H1 (cell line): ENCODE measurements at regions not wholly inside any gene's neighbourhood (a gene's known extent, or its start where the extent isn't known, plus 50 kb on each side); places are given as distances from the start of the nearest gene placed in this dataset.

Experiments
- CEBPB ChIP-seq: IDR thresholded peaks from 2 replicates; pipeline ENCODE4 v1.6.1; 2012; ENCODE audit warnings: low read depth, low read length
- CTCF ChIP-seq, 3 experiments: IDR thresholded peaks; 1 replicate in 2 of 3; 2 replicates in 1 of 3; pipeline versions ENCODE4 v1.5.1 to v1.6.1; 2011; ENCODE audit warnings: low read length in 3 of 3, mild to moderate bottlenecking in 3 of 3, inconsistent platforms in 2 of 3, low read depth in 1 of 3, moderate library complexity in 1 of 3; ENCODE audit not compliant: insufficient read depth in 1 of 3; ENCODE audit errors: control extremely low read depth in 1 of 3
- EP300 ChIP-seq, 2 experiments: IDR thresholded peaks; 1 replicate in 1 of 2; 2 replicates in 1 of 2; pipeline ENCODE4 v1.6.1; 2011 to 2012; ENCODE audit warnings: low read depth in 2 of 2, low read length in 2 of 2, mild to moderate bottlenecking in 2 of 2, borderline replicate concordance in 1 of 2, inconsistent platforms in 1 of 2, moderate library complexity in 1 of 2

- TF ChIP-seq EP300 (IDR thresholded peaks at IDR 0.05; ENCODE audit: borderline replicate concordance in 1 of 2, low read depth in 2 of 2, low read length in 2 of 2) (no peak), CEBPB (no peak), CTCF (IDR thresholded peaks at IDR 0.05; ENCODE audit: control extremely low read depth in 1 of 3, insufficient read depth in 1 of 3, low read depth in 1 of 3, low read length in 3 of 3) (no peak)
These were observed 261.4 kb upstream of the C1orf174 start for GRCh38 chr1:4161366-4162006.
